NT2/D1 (cell line): ENCODE measurements at regions not wholly inside any gene's neighbourhood (a gene's known extent, or its start where the extent isn't known, plus 50 kb on each side); places are given as distances from the start of the nearest gene placed in this dataset.

Source experiments
- DNase-seq: peaks from one replicate; pipeline ENCODE4 v3.0.0-alpha.2; 2011; ENCODE audit warnings: low read depth, low spot score
- H3K27me3 ChIP-seq: 2 replicates; pipeline ENCODE4 v1.6.0; 2011; ENCODE audit warnings: mild to moderate bottlenecking; ENCODE audit not compliant: insufficient read length, insufficient read depth
- H3K36me3 ChIP-seq: 2 replicates; pipeline ENCODE4 v1.6.1; 2011; ENCODE audit warnings: mild to moderate bottlenecking, low read length, mixed read lengths; ENCODE audit not compliant: insufficient read depth, insufficient read length
- H3K4me1 ChIP-seq: 2 replicates; pipeline ENCODE4 v1.5.1; 2011; ENCODE audit not compliant: insufficient read depth, insufficient read length
- H3K4me3 ChIP-seq: 2 replicates; pipeline ENCODE4 v1.5.1; 2011; ENCODE audit warnings: low read depth; ENCODE audit not compliant: insufficient read length
- H3K9ac ChIP-seq: 2 replicates; pipeline ENCODE4 v1.6.0; 2011; ENCODE audit warnings: low read depth; ENCODE audit not compliant: insufficient read length
- H3K9me3 ChIP-seq: 2 replicates; pipeline ENCODE4 v1.5.1; 2011; ENCODE audit warnings: mild to moderate bottlenecking, low read length; ENCODE audit not compliant: insufficient read depth
- SUZ12 ChIP-seq: IDR thresholded peaks from 2 replicates; pipeline ENCODE4 v1.6.1; 2011; ENCODE audit not compliant: insufficient read length, insufficient read depth; ENCODE audit errors: extremely low read depth
- YY1 ChIP-seq: IDR thresholded peaks from 2 replicates; pipeline ENCODE4 v1.6.1; 2011; ENCODE audit not compliant: insufficient read length, insufficient read depth
- ZNF274 ChIP-seq: IDR thresholded peaks from 2 replicates; pipeline ENCODE4 v1.6.1; 2011; ENCODE audit warnings: mild to moderate bottlenecking, low read depth, low read length

DNA sequence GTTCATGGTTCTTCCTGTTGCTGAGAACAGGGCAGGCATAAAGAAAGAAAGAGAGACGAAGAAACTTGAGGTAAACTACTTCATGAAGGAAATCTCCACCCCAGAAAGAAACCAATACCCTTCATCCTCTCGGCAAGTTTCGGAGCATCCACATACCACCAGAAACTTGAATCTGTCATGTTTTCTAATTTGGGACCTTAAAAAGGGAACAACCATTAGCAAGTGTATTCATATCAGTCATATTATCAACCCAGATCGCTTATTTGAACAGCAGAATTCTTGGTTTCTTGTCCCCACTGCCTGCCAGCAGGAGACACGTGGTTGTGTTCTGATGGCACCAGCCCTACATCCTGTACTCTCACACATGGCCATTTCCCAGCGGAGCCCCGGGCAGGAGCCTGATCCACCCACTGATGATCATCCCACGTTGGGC, 53.2 kb upstream of the FZD7 start:
- Histone ChIP-seq H3K4me3 (no peak overlapping the region), H3K4me1 (peaks cover 17% of the 10 kb centered on the region), H3K9ac (no peak overlapping the region), H3K36me3 (no peaks in the 10 kb centered on the region), H3K9me3 (peaks cover 2% of the 10 kb centered on the region; the same call in 1 of the 2 replicates), H3K27me3 (no peaks in the 10 kb centered on the region)
- no peak for DNase-seq
- no peak for TF ChIP-seq ZNF274
- TF ChIP-seq YY1 = no peak
- no peak for TF ChIP-seq SUZ12

GRCh38 chr2:201980946-201981345, 52.7 kb upstream of the FZD7 start:
- H3K4me3 ChIP-seq = no peak overlapping the region
- H3K4me1 ChIP-seq = peaks cover 17% of the 10 kb centered on the region
- no peaks in the 10 kb centered on the region for H3K36me3 ChIP-seq
- TF ChIP-seq ZNF274 (no peak), SUZ12 (no peak), YY1 (no peak)
- H3K9me3 ChIP-seq = no peaks in the 10 kb centered on the region
- no peaks in the 10 kb centered on the region for H3K27me3 ChIP-seq
- DNase-seq = no peak
- H3K9ac ChIP-seq = no peak overlapping the region

- Histone ChIP-seq H3K9ac (no peak overlapping the region), H3K4me3 (no peak overlapping the region), H3K4me1 (peaks cover 11% of the 10 kb centered on the region), H3K9me3 (no peaks in the 10 kb centered on the region), H3K36me3 (no peaks in the 10 kb centered on the region), H3K27me3 (no peaks in the 10 kb centered on the region)
- no peak for TF ChIP-seq ZNF274
- TF ChIP-seq YY1 = no peak
- TF ChIP-seq SUZ12 = no peak
- no peak for DNase-seq
These were observed 50.5 kb upstream of the FZD7 start for GRCh38 chr2:201983174-201983573.

DNA sequence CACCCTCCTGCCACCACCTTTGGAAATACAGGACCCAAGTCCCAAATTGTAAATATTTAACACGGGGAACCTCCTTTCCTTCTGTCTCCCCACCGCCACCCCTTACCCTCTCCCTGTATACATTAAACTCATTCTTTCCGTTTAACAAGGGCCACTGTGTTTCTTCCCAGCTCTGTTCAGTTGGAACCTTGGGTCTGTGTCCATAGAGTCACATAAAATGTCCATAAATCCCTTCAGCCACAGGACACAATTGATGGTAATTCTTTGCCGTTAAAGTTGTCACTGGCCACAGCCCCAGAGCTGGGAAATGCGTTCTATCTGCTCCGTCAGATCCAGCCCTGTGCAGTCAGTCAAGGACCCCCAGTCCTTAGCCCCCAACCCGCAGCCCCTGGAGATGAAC, 49.9 kb upstream of the FZD7 start:
- no peak overlapping the region for H3K9ac ChIP-seq
- DNase-seq = no peak
- no peaks in the 10 kb centered on the region for H3K9me3 ChIP-seq
- no peak overlapping the region for H3K4me3 ChIP-seq
- peaks cover 9% of the 10 kb centered on the region for H3K4me1 ChIP-seq
- no peaks in the 10 kb centered on the region for H3K36me3 ChIP-seq
- H3K27me3 ChIP-seq = no peaks in the 10 kb centered on the region
- TF ChIP-seq YY1 (no peak), ZNF274 (no peak), SUZ12 (no peak)
